Liver (tissue), 3 donors: ENCODE measurements at regions not wholly inside any gene's neighbourhood (a gene's known extent, or its start where the extent isn't known, plus 50 kb on each side); places are given as distances from the start of the nearest gene placed in this dataset.

Experiments used
- ATF3 ChIP-seq: IDR thresholded peaks from 2 replicates; pipeline ENCODE4 v1.6.1; 2016; ENCODE audit warnings: antibody characterized with exemption
- CTCF ChIP-seq: fragments of 150-350 bp; IDR thresholded peaks from 2 replicates; pipeline ENCODE4 v1.5.1; 2017; ENCODE audit warnings: improper control_type of control experiment, low read depth, low read length; ENCODE audit not compliant: missing input control
- EGR1 ChIP-seq, 2 donors: IDR thresholded peaks; 2 replicates each; pipeline ENCODE4 v1.6.1; 2016 to 2018; ENCODE audit warnings: antibody characterized with exemption in 2 of 2, low read depth in 2 of 2
- FOXA1 ChIP-seq: IDR thresholded peaks from 2 replicates; pipeline ENCODE4 v1.6.1; 2016; ENCODE audit warnings: antibody characterized with exemption
- GABPA ChIP-seq, 2 donors: IDR thresholded peaks in 1 of 2; conservative IDR thresholded peaks in 1 of 2; 2 replicates each; pipeline ENCODE4 v1.6.1; 2016; ENCODE audit warnings: antibody characterized with exemption in 2 of 2, mild to moderate bottlenecking in 1 of 2, moderate library complexity in 1 of 2
- JUND ChIP-seq, 2 donors: IDR thresholded peaks; 2 replicates each; pipeline ENCODE4 v1.6.1; 2016; ENCODE audit warnings: antibody characterized with exemption in 2 of 2
- MAX ChIP-seq: IDR thresholded peaks from 2 replicates; pipeline ENCODE4 v1.6.1; 2016; ENCODE audit warnings: antibody characterized with exemption
- RAD21 ChIP-seq, 2 donors: IDR thresholded peaks; 2 replicates each; pipeline ENCODE4 v1.6.1; 2016; ENCODE audit warnings: antibody characterized with exemption in 2 of 2, mild to moderate bottlenecking in 2 of 2
- TAF1 ChIP-seq: conservative IDR thresholded peaks from 2 replicates; pipeline ENCODE4 v1.6.1; 2016; ENCODE audit warnings: antibody characterized with exemption, mild to moderate bottlenecking
- YY1 ChIP-seq: IDR thresholded peaks from 2 replicates; pipeline ENCODE4 v1.6.1; 2016; ENCODE audit warnings: antibody characterized with exemption, mild to moderate bottlenecking
- donor health status: healthy.
- donor health status: healthy.

- TF ChIP-seq CTCF, result no peak
- TF ChIP-seq RAD21 (IDR thresholded peaks at IDR 0.05), result no peak
- no peak for TF ChIP-seq ATF3
- TF ChIP-seq JUND (IDR thresholded peaks at IDR 0.05), result no peak
- TF ChIP-seq TAF1, result no peak
- no peak for TF ChIP-seq GABPA (IDR thresholded peaks at IDR 0.05 in 1 of 2, conservative IDR thresholded peaks at IDR 0.05 in 1 of 2)
- no peak for TF ChIP-seq YY1
- no peak for TF ChIP-seq EGR1 (IDR thresholded peaks at IDR 0.05; ENCODE audit: low read depth in 2 of 2)
- TF ChIP-seq MAX, result no peak
- no peak for TF ChIP-seq FOXA1
Measured at GRCh38 chr12:28693565-28694219, 455.4 kb upstream of the FAR2 start.
